ENCODE measurements at regions not wholly inside any gene's neighbourhood (a gene's known extent, or its start where the extent isn't known, plus 50 kb on each side); places are given as distances from the start of the nearest gene placed in this dataset.

GRCh38 chr5:44708602-44709001, 100.1 kb upstream of the MRPS30 start:
- H2AFZ ChIP-seq (ENCODE audit: low read length), result no peak overlapping the region
- no peak overlapping the region for H3K4me2 ChIP-seq (ENCODE audit: extremely low read depth, insufficient read depth, low read length)
- TF ChIP-seq CTCF (conservative IDR thresholded peaks at IDR 0.05 in 1 of 2, IDR thresholded peaks at IDR 0.05 in 1 of 2; ENCODE audit: low read depth in 1 of 2, low read length in 2 of 2), result no peak
- H3K9ac ChIP-seq (ENCODE audit: insufficient read depth, low read length), result no peak overlapping the region
- no peaks in the 10 kb centered on the region for H3K79me2 ChIP-seq (ENCODE audit: control insufficient read depth, insufficient read depth, low read length)
- DNase-seq (ENCODE audit: low read depth in 2 of 2), result no peak
- no peaks in the 10 kb centered on the region for H4K20me1 ChIP-seq (ENCODE audit: control insufficient read depth, extremely low read depth, insufficient read depth, low read length)
- no peaks in the 10 kb centered on the region for H3K4me1 ChIP-seq (ENCODE audit: control insufficient read depth, extremely low read depth, insufficient read depth, low read length)
- no peaks in the 10 kb centered on the region for H3K36me3 ChIP-seq (ENCODE audit: control insufficient read depth, insufficient read depth, low read length)
- no peaks in the 10 kb centered on the region for H3K27me3 ChIP-seq (ENCODE audit: control insufficient read depth, insufficient read depth, low read length)
- H3K4me3 ChIP-seq (replicated peaks in 1 of 4; ENCODE audit: control extremely low read depth in 1 of 4, insufficient read depth in 1 of 4, low read depth in 3 of 4, low read length in 4 of 4), result no peak overlapping the region
- no peak overlapping the region for H3K27ac ChIP-seq (ENCODE audit: insufficient read depth, low read length)
- no peaks in the 10 kb centered on the region for H3K9me3 ChIP-seq (ENCODE audit: control insufficient read depth, insufficient read depth, low read depth, low read length)

- Histone ChIP-seq H3K36me3 (ENCODE audit: control insufficient read depth, insufficient read depth, low read length) (no peaks in the 10 kb centered on the region), H3K9me3 (ENCODE audit: control insufficient read depth, insufficient read depth, low read depth, low read length) (no peaks in the 10 kb centered on the region), H3K9ac (ENCODE audit: insufficient read depth, low read length) (no peak overlapping the region), H2AFZ (ENCODE audit: low read length) (no peak overlapping the region), H3K79me2 (ENCODE audit: control insufficient read depth, insufficient read depth, low read length) (no peaks in the 10 kb centered on the region), H3K4me2 (ENCODE audit: extremely low read depth, insufficient read depth, low read length) (no peak overlapping the region), H3K4me3 (replicated peaks in 1 of 4; ENCODE audit: control extremely low read depth in 1 of 4, insufficient read depth in 1 of 4, low read depth in 3 of 4, low read length in 4 of 4) (no peak overlapping the region), H3K27ac (ENCODE audit: insufficient read depth, low read length) (no peak overlapping the region), H3K4me1 (ENCODE audit: control insufficient read depth, extremely low read depth, insufficient read depth, low read length) (no peaks in the 10 kb centered on the region), H4K20me1 (ENCODE audit: control insufficient read depth, extremely low read depth, insufficient read depth, low read length) (no peaks in the 10 kb centered on the region), H3K27me3 (ENCODE audit: control insufficient read depth, insufficient read depth, low read length) (no peaks in the 10 kb centered on the region)
- no peak for TF ChIP-seq CTCF (conservative IDR thresholded peaks at IDR 0.05 in 1 of 2, IDR thresholded peaks at IDR 0.05 in 1 of 2; ENCODE audit: low read depth in 1 of 2, low read length in 2 of 2)
- TF ChIP-seq EZH2 (IDR thresholded peaks at IDR 0.05; ENCODE audit: low read length, missing control alignments), result no peak
- no peak for DNase-seq (ENCODE audit: low read depth in 2 of 2)
These were observed 101.0 kb upstream of the MRPS30 start for GRCh38 chr5:44707721-44708120.

- no peak for TF ChIP-seq EZH2 (IDR thresholded peaks at IDR 0.05; ENCODE audit: low read length, missing control alignments)
- no peak for TF ChIP-seq CTCF (conservative IDR thresholded peaks at IDR 0.05 in 1 of 2, IDR thresholded peaks at IDR 0.05 in 1 of 2; ENCODE audit: low read depth in 1 of 2, low read length in 2 of 2)
- Histone ChIP-seq H2AFZ (ENCODE audit: low read length) (no peak overlapping the region), H3K27me3 (ENCODE audit: control insufficient read depth, insufficient read depth, low read length) (no peaks in the 10 kb centered on the region), H3K27ac (ENCODE audit: insufficient read depth, low read length) (no peak overlapping the region), H3K9me3 (ENCODE audit: control insufficient read depth, insufficient read depth, low read depth, low read length) (no peaks in the 10 kb centered on the region), H3K79me2 (ENCODE audit: control insufficient read depth, insufficient read depth, low read length) (no peaks in the 10 kb centered on the region), H3K4me3 (replicated peaks in 1 of 4; ENCODE audit: control extremely low read depth in 1 of 4, insufficient read depth in 1 of 4, low read depth in 3 of 4, low read length in 4 of 4) (no peak overlapping the region), H4K20me1 (ENCODE audit: control insufficient read depth, extremely low read depth, insufficient read depth, low read length) (no peaks in the 10 kb centered on the region), H3K9ac (ENCODE audit: insufficient read depth, low read length) (no peak overlapping the region), H3K4me1 (ENCODE audit: control insufficient read depth, extremely low read depth, insufficient read depth, low read length) (no peaks in the 10 kb centered on the region), H3K4me2 (ENCODE audit: extremely low read depth, insufficient read depth, low read length) (no peak overlapping the region), H3K36me3 (ENCODE audit: control insufficient read depth, insufficient read depth, low read length) (no peaks in the 10 kb centered on the region)
- DNase-seq (ENCODE audit: low read depth in 2 of 2), result no peak
These were observed 111.7 kb upstream of the MRPS30 start for GRCh38 chr5:44697025-44697424.
